ENCODE measurements at regions not wholly inside any gene's neighbourhood (a gene's known extent, or its start where the extent isn't known, plus 50 kb on each side); places are given as distances from the start of the nearest gene placed in this dataset.

- H3K27me3 ChIP-seq (replicated peaks in 1 of 4; ENCODE audit: control extremely low read depth in 1 of 4, control insufficient read depth in 3 of 4, insufficient read depth in 4 of 4, low read length in 3 of 4): no peaks in the 10 kb centered on the region
- no peak for ATAC-seq (ENCODE audit: low read depth)
- no peaks in the 10 kb centered on the region for H4K20me1 ChIP-seq (ENCODE audit: control insufficient read depth, insufficient read depth, low read length, poor library complexity, severe bottlenecking)
- no peak overlapping the region for H3K4me3 ChIP-seq (ENCODE audit: control extremely low read depth in 1 of 5, extremely low read depth in 1 of 5, insufficient read depth in 1 of 5, low read depth in 2 of 5, low read length in 4 of 5)
- Mint-ChIP-seq H3K27ac (no peak overlapping the region), H3K4me1 (no peaks in the 10 kb centered on the region), H3K4me3 (no peak overlapping the region), H3K9me3 (ENCODE audit: insufficient read depth) (no peaks in the 10 kb centered on the region), H3K27me3 (no peaks in the 10 kb centered on the region)
- H3K9me3 ChIP-seq (ENCODE audit: control extremely low read depth in 1 of 3, control insufficient read depth in 2 of 3, insufficient read depth in 1 of 3, low read length in 2 of 3): no peaks in the 10 kb centered on the region
- no peak for TF ChIP-seq EZH2 (IDR thresholded peaks at IDR 0.05; ENCODE audit: borderline replicate concordance, insufficient read depth, low read depth, low read length, poor library complexity, severe bottlenecking)
- no peak for TF ChIP-seq CTCF (IDR thresholded peaks at IDR 0.05)
- H2AFZ ChIP-seq (ENCODE audit: insufficient read depth, low read depth, low read length, poor library complexity, severe bottlenecking): no peak overlapping the region
- no CpG with 5 or more reads among the region's 2 CpGs for WGBS (ENCODE audit: insufficient coverage)
- POLR2A ChIA-PET: no interaction called here
- H3K4me1 ChIP-seq (ENCODE audit: control insufficient read depth in 2 of 2, insufficient read depth in 2 of 2, low read length in 2 of 2): no peaks in the 10 kb centered on the region
- H3K79me2 ChIP-seq (ENCODE audit: control insufficient read depth, insufficient read depth, low read length): no peaks in the 10 kb centered on the region
- intact Hi-C loops (cut with micrococcal nuclease): no loop called here
- CTCF ChIA-PET: no interaction called here
- no peaks in the 10 kb centered on the region for H3K36me3 ChIP-seq (replicated peaks in 1 of 2; ENCODE audit: control extremely low read depth in 1 of 2, control insufficient read depth in 1 of 2, extremely low read depth in 1 of 2, insufficient read depth in 2 of 2, low read length in 1 of 2)
- H3K9ac ChIP-seq (ENCODE audit: low read length): no peak overlapping the region
- DNase-seq: no peak
- H3K4me2 ChIP-seq (replicated peaks; ENCODE audit: low read depth, low read length, poor library complexity, severe bottlenecking): no peak overlapping the region
- no peak overlapping the region for H3K27ac ChIP-seq (ENCODE audit: low read length in 2 of 2)
These were observed 127.9 kb upstream of the ST6GAL2 start for GRCh38 chr2:107013884-107014283.

- ChIA-PET CTCF (no interaction called here), POLR2A (no interaction called here)
- no peak for TF ChIP-seq CTCF (IDR thresholded peaks at IDR 0.05)
- no peak for TF ChIP-seq EZH2 (IDR thresholded peaks at IDR 0.05; ENCODE audit: borderline replicate concordance, insufficient read depth, low read depth, low read length, poor library complexity, severe bottlenecking)
- Histone ChIP-seq H3K4me1 (ENCODE audit: control insufficient read depth in 2 of 2, insufficient read depth in 2 of 2, low read length in 2 of 2) (no peaks in the 10 kb centered on the region), H3K9me3 (ENCODE audit: control extremely low read depth in 1 of 3, control insufficient read depth in 2 of 3, insufficient read depth in 1 of 3, low read length in 2 of 3) (no peaks in the 10 kb centered on the region), H3K27ac (ENCODE audit: low read length in 2 of 2) (no peak overlapping the region), H3K79me2 (ENCODE audit: control insufficient read depth, insufficient read depth, low read length) (no peaks in the 10 kb centered on the region), H4K20me1 (ENCODE audit: control insufficient read depth, insufficient read depth, low read length, poor library complexity, severe bottlenecking) (no peaks in the 10 kb centered on the region), H3K4me2 (replicated peaks; ENCODE audit: low read depth, low read length, poor library complexity, severe bottlenecking) (no peak overlapping the region), H3K27me3 (replicated peaks in 1 of 4; ENCODE audit: control extremely low read depth in 1 of 4, control insufficient read depth in 3 of 4, insufficient read depth in 4 of 4, low read length in 3 of 4) (no peaks in the 10 kb centered on the region), H3K36me3 (replicated peaks in 1 of 2; ENCODE audit: control extremely low read depth in 1 of 2, control insufficient read depth in 1 of 2, extremely low read depth in 1 of 2, insufficient read depth in 2 of 2, low read length in 1 of 2) (no peaks in the 10 kb centered on the region), H2AFZ (ENCODE audit: insufficient read depth, low read depth, low read length, poor library complexity, severe bottlenecking) (no peak overlapping the region), H3K9ac (ENCODE audit: low read length) (no peak overlapping the region), H3K4me3 (ENCODE audit: control extremely low read depth in 1 of 5, extremely low read depth in 1 of 5, insufficient read depth in 1 of 5, low read depth in 2 of 5, low read length in 4 of 5) (no peak overlapping the region)
- Mint-ChIP-seq H3K9me3 (ENCODE audit: insufficient read depth) (no peaks in the 10 kb centered on the region), H3K27me3 (no peaks in the 10 kb centered on the region), H3K4me1 (no peaks in the 10 kb centered on the region), H3K4me3 (no peak overlapping the region), H3K27ac (no peak overlapping the region)
- 79% methylated on average over 3 of the region's 4 CpGs for WGBS (ENCODE audit: insufficient coverage)
- ATAC-seq (ENCODE audit: low read depth): no peak
- intact Hi-C loops (cut with micrococcal nuclease): no loop called here
- DNase-seq: no peak
These were observed 132.4 kb upstream of the ST6GAL2 start for GRCh38 chr2:107018366-107018765.

Measured in B cell (primary cell).